Psoas muscle (tissue), 7 donors: ENCODE measurements at regions not wholly inside any gene's neighbourhood (a gene's known extent, or its start where the extent isn't known, plus 50 kb on each side); places are given as distances from the start of the nearest gene placed in this dataset.

Experiments used
- ATAC-seq, 4 donors: fragments of 200-7000 bp; cut with Tn5 transposase; one replicate each; pipeline ENCODE4 v1.9.1; 2020; ENCODE audit warnings: moderate library complexity in 3 of 4, mild to moderate bottlenecking in 2 of 4
- DNase-seq, 2 donors: peaks; one replicate each; pipeline ENCODE4 v3.0.0-alpha.2; 2020
- H3K27ac ChIP-seq: fragments of 200-600 bp; one replicate; pipeline ENCODE4 v1.8.0; 2022
- H3K27me3 ChIP-seq, 3 donors: fragments of 200-600 bp in 1 of 3; one replicate each; pipeline versions ENCODE4 v1.6.1 to v1.8.0; 2013 to 2022; ENCODE audit warnings: low read length in 2 of 3, mild to moderate bottlenecking in 2 of 3, moderate library complexity in 1 of 3; ENCODE audit not compliant: insufficient read depth in 3 of 3
- H3K36me3 ChIP-seq, 2 donors: fragments of 200-600 bp in 1 of 2; one replicate each; pipeline versions ENCODE4 v1.6.1 to v1.8.0; 2013 to 2022; ENCODE audit warnings: low read depth in 1 of 2, mild to moderate bottlenecking in 1 of 2, moderate library complexity in 1 of 2; ENCODE audit not compliant: insufficient read depth in 1 of 2
- H3K4me1 ChIP-seq: fragments of 200-600 bp; one replicate; pipeline ENCODE4 v1.8.0; 2022
- H3K4me3 ChIP-seq: fragments of 200-600 bp; one replicate; pipeline ENCODE4 v1.8.0; 2022; ENCODE audit warnings: mild to moderate bottlenecking
- H3K9me3 ChIP-seq: fragments of 200-600 bp; one replicate; pipeline ENCODE4 v1.8.0; 2022
- CTCF ChIP-seq: fragments of 200-600 bp; IDR thresholded peaks from one replicate; pipeline ENCODE4 v1.8.0; 2022; ENCODE audit warnings: antibody characterized with exemption
- WGBS, 3 donors: extraction: QIAGEN DNeasy Blood & Tissue Kit; methylation state at CpG; one replicate each; pipeline versions ENCODE4 v1.1.6 to v1.1.7; 2013; 5-methylcytosine and 5-hydroxymethylcytosine counted together
- intact Hi-C, 2 donors: fragments of 100-400 bp; cut with DNase I; formaldehyde crosslinking; loops; one replicate each; pipeline versions ENCODE4 v1.11.0 to v1.14.2; 2022
- donor health status: healthy with polysubstance abuse.
- donor health status: DM: no; HTN: no; CAD: no; lungs with moderate emphysema.
- donor health status: Bipolar disorder and iron deficiency.
- donor health status: healthy.
- donor health status: DM: yes; HTN: yes; CAD: no.
- donor health status: DM: no; HTN: no; CAD: no.
- donor health status: DM: yes; HTN: yes; CAD: no.

GRCh38 chr18:24603151-24603550 lies 142.7 kb downstream of the HRH4 start:
- WGBS, 3 donors, result 51 to 56% (median 53%) methylated on average over 3 of the region's 3 CpGs
- Histone ChIP-seq H3K4me1 (no peaks in the 10 kb centered on the region), H3K4me3 (no peak overlapping the region), H3K9me3 (no peaks in the 10 kb centered on the region), H3K36me3 (no peaks in the 10 kb centered on the region), H3K27me3 (peaks cover 0 to 5% (median 0%) of the 10 kb centered on the region in 3 donors), H3K27ac (no peak overlapping the region)
- TF ChIP-seq CTCF, result no peak
- ATAC-seq (no peak), DNase-seq (no peak)
- intact Hi-C loops, result no loop called here

- Histone ChIP-seq H3K27me3 (no peaks in the 10 kb centered on the region), H3K4me1 (no peaks in the 10 kb centered on the region), H3K36me3 (no peaks in the 10 kb centered on the region), H3K27ac (no peak overlapping the region), H3K9me3 (no peaks in the 10 kb centered on the region), H3K4me3 (no peak overlapping the region)
- ATAC-seq (no peak), DNase-seq (no peak)
- 88 to 93% (median 92%) methylated on average over 1 of the region's 1 CpG for WGBS, 3 donors
- TF ChIP-seq CTCF, result no peak
- intact Hi-C loops, result no loop called here
These were observed 145.0 kb downstream of the HRH4 start for GRCh38 chr18:24605444-24605843.

GRCh38 chr18:24609254-24609653 lies 148.8 kb downstream of the HRH4 start:
- no peaks in the 10 kb centered on the region for H3K36me3 ChIP-seq
- H3K9me3 ChIP-seq, result no peaks in the 10 kb centered on the region
- H3K4me3 ChIP-seq, result no peak overlapping the region
- intact Hi-C loops, result no loop called here
- ATAC-seq (no peak), DNase-seq (no peak)
- no peak overlapping the region for H3K27ac ChIP-seq
- H3K4me1 ChIP-seq, result no peaks in the 10 kb centered on the region
- no peak for TF ChIP-seq CTCF
- 42 to 45% (median 44%) methylated on average over 7 of the region's 7 CpGs for WGBS, 3 donors
- H3K27me3 ChIP-seq, result no peaks in the 10 kb centered on the region

- H3K36me3 ChIP-seq, result no peaks in the 10 kb centered on the region
- 77 to 85% (median 84%) methylated on average over 8 of the region's 8 CpGs for WGBS, 3 donors
- intact Hi-C loops, result loop anchor here in 1 of 2 donors (2.0 kb wide), 1 partner anchor 20 kb away; no protein-coding TSS in a partner anchor
- no peaks in the 10 kb centered on the region for H3K27me3 ChIP-seq
- ATAC-seq (no peak), DNase-seq (no peak)
- H3K27ac ChIP-seq, result no peak overlapping the region
- H3K4me1 ChIP-seq, result no peaks in the 10 kb centered on the region
- TF ChIP-seq CTCF, result no peak
- H3K4me3 ChIP-seq, result no peak overlapping the region
- H3K9me3 ChIP-seq, result no peaks in the 10 kb centered on the region
These were observed 150.6 kb downstream of the HRH4 start for GRCh38 chr18:24611075-24611474.

- Histone ChIP-seq H3K9me3 (no peaks in the 10 kb centered on the region), H3K27me3 (no peaks in the 10 kb centered on the region), H3K4me3 (no peak overlapping the region), H3K27ac (no peak overlapping the region), H3K4me1 (no peaks in the 10 kb centered on the region), H3K36me3 (no peaks in the 10 kb centered on the region)
- intact Hi-C loops, result no loop called here
- no peak for ATAC-seq
- no peak for TF ChIP-seq CTCF
- DNase-seq, result no peak
- 75 to 85% (median 80%) methylated on average over 3 of the region's 3 CpGs for WGBS, 3 donors
These were observed 153.6 kb downstream of the HRH4 start for GRCh38 chr18:24613896-24614640.
